HUES48 (cell line): ENCODE measurements at regions not wholly inside any gene's neighbourhood (a gene's known extent, or its start where the extent isn't known, plus 50 kb on each side); places are given as distances from the start of the nearest gene placed in this dataset.

Source experiments
- H3K27ac ChIP-seq: one replicate; pipeline ENCODE4 v1.7.0; 2013; ENCODE audit warnings: low read depth, low read length, inconsistent platforms
- H3K27me3 ChIP-seq: 2 replicates; pipeline ENCODE4 v1.6.1; 2013; ENCODE audit warnings: mild to moderate bottlenecking, low read length; ENCODE audit not compliant: control insufficient read depth, insufficient read depth
- H3K36me3 ChIP-seq: 2 replicates; pipeline ENCODE4 v1.6.1; 2013; ENCODE audit warnings: low read length; ENCODE audit not compliant: control insufficient read depth, insufficient read depth
- H3K4me1 ChIP-seq: 2 replicates; pipeline ENCODE4 v1.6.1; 2013; ENCODE audit warnings: mild to moderate bottlenecking, low read length; ENCODE audit not compliant: control insufficient read depth, insufficient read depth
- H3K4me3 ChIP-seq: 2 replicates; pipeline ENCODE4 v1.5.1; 2013; ENCODE audit warnings: mild to moderate bottlenecking, low read depth, low read length
- H3K9ac ChIP-seq: 2 replicates; pipeline ENCODE4 v1.6.1; 2013; ENCODE audit warnings: mild to moderate bottlenecking, low read depth, low read length, moderate library complexity
- H3K9me3 ChIP-seq: 2 replicates; pipeline ENCODE4 v1.6.1; 2013; ENCODE audit warnings: low read length; ENCODE audit not compliant: control insufficient read depth, insufficient read depth

DNA sequence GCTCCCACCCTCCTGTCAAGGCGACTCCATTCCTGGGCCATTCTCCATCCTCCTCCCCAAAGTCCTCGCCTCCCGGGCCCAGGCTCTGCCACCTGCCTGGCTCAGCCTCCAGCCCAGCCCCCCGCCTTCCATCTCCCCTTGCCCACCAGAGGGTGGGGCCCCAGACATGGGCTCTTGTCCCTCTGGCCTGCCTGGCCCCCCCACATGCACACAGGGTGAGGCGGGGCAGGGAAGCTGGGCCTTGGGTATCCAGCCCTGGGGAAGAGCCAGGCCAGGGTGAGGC is 95.2 kb downstream of the YTHDF1 start:
- Histone ChIP-seq H3K4me3 (no peak overlapping the region), H3K36me3 (no peaks in the 10 kb centered on the region), H3K4me1 (no peaks in the 10 kb centered on the region), H3K27ac (no peak overlapping the region), H3K27me3 (peaks cover 6% of the 10 kb centered on the region; the same call in 1 of the 2 replicates), H3K9ac (no peak overlapping the region), H3K9me3 (no peaks in the 10 kb centered on the region)

DNA sequence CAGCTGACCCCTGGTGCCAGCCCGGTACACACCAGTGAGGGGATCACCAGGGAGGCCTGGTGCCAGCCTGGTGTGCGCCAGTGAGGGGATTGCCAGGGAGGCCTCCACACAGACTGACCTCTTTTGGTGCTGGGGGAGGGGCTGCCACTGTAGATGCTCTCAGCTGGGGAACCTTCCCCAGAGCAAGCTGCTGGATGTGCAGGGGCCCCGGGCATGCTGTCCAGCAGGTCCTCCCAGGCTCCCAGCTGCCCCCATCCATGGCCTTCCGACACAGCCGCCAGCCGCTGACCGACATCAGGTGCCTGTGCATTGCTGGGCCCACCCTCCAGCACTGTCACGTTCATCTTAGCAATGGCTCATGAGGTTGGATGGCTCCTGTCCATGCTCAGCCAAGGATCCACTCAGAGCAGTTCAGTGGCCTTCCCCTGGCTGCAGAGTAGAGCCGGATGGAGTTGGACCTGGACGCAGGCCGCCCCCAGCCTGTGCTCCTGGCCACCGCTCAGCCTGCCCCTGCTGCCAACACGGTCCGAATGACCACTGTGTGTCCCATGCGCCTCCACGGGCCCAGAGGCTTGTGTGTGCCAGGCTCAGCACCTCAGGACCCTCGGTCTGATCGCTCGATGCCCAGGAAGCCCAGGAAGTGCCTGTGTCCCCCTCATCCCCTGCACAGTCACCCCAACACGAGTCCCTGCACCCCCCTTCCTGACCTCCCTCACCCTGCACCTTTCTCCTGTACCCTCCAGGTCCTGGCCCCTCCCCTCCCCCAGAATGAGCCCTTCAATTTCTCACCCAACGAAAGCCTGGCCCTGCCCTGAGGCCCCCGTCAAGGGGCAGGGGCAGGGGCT is 95.7 kb downstream of the YTHDF1 start:
- Histone ChIP-seq H3K4me1 (no peaks in the 10 kb centered on the region), H3K4me3 (no peak overlapping the region), H3K36me3 (no peaks in the 10 kb centered on the region), H3K9ac (no peak overlapping the region), H3K27ac (no peak overlapping the region), H3K27me3 (peaks cover 9% of the 10 kb centered on the region; the same call in 1 of the 2 replicates), H3K9me3 (no peaks in the 10 kb centered on the region)

DNA sequence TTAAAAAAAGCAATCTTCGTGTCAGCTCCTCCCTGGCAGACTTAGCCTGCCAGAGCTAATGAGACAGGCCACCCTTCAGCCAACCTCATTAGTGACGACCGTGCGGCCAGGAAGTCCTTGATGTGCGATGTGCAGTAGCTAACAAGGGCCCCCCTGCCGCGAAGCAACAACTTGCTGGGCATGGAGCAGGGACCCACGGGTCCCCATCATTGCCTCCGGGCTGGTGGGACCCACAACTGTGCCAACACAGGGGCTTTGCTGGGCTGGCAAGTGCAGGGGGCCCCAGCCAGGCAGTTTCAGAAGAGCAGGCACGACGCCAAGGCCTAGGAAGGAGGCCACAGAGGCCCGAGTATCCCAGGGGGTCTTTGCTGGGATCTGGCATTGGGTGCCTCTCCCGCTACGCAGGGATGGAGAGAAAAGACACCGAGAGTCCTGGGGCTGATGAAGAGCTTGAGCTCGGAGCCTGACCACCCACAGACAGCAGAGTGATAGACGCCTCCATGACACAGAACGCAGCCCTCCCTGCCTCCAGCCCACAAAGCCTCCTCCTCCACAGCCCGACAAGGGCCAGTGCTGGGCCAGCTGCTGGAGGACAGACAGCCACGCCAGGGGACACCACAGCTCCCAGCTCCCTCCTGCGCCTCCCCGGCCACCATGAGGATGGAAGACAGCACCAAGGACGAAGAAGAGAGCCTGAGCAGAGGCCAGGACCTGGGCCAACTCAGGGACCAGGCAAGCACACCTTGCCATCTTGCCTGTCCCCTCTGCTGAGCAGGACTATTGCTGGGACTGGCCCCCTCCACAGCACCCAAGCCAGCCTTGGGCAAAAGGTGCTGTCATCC is 96.6 kb downstream of the YTHDF1 start:
- Histone ChIP-seq H3K4me3 (no peak overlapping the region), H3K36me3 (no peaks in the 10 kb centered on the region), H3K27me3 (peaks cover 9% of the 10 kb centered on the region; the same call in 1 of the 2 replicates), H3K9ac (no peak overlapping the region), H3K27ac (no peak overlapping the region), H3K9me3 (no peaks in the 10 kb centered on the region), H3K4me1 (no peaks in the 10 kb centered on the region)

DNA sequence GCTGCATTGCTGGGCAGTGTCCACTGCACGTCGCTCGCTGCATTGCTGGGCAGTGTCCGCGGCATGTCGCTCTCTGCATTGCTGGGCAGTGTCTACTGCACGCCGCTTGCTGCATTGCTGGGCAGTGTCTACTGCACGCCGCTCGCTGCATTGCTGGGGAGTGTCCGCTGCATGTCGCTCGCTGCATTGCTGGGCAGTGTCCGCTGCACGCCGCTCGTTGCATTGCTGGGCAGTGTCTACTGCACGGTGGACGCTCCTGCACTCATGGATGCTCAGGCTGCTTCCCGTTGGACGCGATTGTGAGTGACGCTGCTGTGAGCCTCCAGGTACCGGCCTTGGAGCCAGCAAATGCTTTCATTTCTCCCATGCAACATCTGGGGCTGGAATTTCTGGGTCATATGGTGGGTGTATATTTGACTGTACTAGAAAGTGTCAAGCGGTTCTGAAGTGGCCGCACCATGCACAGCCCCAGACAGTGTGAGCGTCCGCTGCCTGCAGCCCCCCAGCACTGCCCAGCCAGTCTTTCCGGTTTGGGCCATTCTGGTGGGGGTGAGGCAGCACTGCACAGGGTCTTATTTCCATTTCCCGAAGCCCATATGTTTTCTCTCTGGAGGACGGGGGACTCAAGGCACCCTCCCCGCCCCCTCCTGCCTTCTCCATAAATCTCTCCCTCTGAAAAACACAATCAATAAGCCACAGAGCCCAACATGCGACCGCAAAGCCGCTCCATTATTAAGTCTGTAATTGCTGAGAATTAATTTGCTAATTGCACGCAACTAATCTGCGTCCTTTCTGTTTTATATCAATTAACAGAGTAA is 97.4 kb downstream of the YTHDF1 start:
- Histone ChIP-seq H3K4me1 (no peaks in the 10 kb centered on the region), H3K4me3 (no peak overlapping the region), H3K36me3 (no peaks in the 10 kb centered on the region), H3K9me3 (no peaks in the 10 kb centered on the region), H3K9ac (no peak overlapping the region), H3K27ac (no peak overlapping the region), H3K27me3 (peaks cover 9% of the 10 kb centered on the region; the same call in 1 of the 2 replicates)

DNA sequence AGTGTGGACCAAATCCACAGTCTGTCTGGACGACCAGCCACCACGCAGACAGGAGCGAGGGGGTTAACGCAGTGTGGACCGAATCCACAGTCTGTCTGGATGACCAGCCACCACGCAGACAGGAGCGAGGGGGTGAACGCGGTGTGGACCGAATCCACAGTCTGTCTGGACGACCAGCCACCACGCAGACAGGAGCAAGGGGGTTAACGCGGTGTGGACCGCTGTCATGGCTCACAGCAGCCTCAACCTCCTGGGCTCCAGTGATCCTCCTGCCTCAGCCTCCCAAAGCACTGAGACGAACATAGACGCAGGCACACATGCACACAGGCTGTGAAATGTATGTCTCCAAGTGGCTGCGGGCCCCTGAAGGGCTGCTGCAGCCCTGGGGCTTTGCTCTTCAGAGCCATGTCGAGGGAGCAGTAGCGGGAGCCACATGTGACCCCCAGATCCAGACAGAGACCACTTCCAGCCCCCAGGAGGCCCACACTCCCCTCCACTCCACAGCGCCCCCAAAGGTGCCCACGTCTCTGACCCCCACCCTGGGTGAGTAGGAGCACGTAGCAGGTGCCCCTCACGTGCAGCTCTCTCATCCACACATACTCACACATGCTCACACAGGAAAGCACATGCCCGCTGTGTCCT is 98.1 kb downstream of the YTHDF1 start:
- Histone ChIP-seq H3K27ac (no peak overlapping the region), H3K27me3 (peaks cover 9% of the 10 kb centered on the region; the same call in 1 of the 2 replicates), H3K9ac (no peak overlapping the region), H3K4me3 (no peak overlapping the region), H3K9me3 (no peaks in the 10 kb centered on the region), H3K4me1 (no peaks in the 10 kb centered on the region), H3K36me3 (no peaks in the 10 kb centered on the region)

DNA sequence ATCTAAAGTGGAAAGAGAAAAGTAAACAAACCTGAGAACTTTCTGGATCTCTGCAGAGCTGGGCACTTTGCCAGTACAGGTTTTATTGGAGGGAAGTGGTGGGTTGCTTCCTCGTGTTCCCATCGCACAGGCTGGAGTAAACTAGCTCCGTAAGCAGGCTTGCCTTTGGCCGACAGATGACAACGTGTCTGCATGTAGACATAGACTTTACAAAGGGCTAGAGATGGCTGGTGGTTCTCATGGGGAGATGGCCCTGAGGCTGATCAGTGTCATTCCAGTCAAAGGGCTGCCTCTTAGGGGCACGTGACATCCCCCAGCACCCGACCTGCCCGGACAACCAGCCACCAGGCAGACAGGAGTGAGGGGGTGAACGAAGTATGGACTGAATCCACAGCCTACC is 98.8 kb downstream of the YTHDF1 start:
- H3K27ac ChIP-seq = no peak overlapping the region
- no peak overlapping the region for H3K4me3 ChIP-seq
- H3K27me3 ChIP-seq = peaks cover 9% of the 10 kb centered on the region

DNA sequence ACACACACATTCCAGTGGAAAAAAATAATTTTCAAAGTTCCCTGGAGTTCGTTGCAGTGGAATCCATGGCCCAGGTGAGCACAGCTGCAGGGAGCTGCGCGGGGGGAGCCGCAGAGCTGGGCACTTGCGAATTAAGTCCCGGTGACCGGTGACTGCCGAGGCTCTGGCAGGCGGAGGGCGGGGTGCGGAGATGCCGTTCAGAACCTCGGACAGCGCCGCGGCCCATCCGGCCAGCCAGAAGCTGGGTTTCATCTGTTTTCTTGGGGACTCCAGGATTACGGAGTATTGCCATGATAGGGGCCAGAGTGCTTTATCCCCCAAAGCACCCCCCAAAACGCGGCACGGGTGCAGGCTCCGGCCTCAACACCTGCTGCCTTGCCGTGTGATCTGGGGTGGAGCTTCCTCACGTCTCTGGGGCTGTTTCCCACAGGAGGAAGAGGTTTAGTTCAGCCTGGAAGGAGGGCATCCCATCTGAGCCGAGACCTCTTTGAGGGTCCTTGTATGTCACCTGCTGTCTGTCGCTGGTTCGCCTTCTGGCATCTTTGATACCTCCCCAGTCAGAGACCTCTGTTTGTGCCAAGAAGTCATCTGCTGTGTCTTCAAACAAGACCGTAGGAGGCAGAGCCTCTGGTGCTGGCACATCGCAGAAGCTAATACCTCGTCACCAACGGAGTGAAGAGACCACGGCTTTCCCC is 99.4 kb downstream of the YTHDF1 start:
- Histone ChIP-seq H3K9ac (no peak overlapping the region), H3K9me3 (no peaks in the 10 kb centered on the region), H3K4me1 (no peaks in the 10 kb centered on the region), H3K27ac (no peak overlapping the region), H3K4me3 (no peak overlapping the region), H3K27me3 (peaks cover 9% of the 10 kb centered on the region), H3K36me3 (no peaks in the 10 kb centered on the region)

More for the DNA sequence above, 98.8 kb downstream of the YTHDF1 start:
- Histone ChIP-seq H3K9me3 (no peaks in the 10 kb centered on the region), H3K36me3 (no peaks in the 10 kb centered on the region), H3K9ac (no peak overlapping the region), H3K4me1 (no peaks in the 10 kb centered on the region)

DNA sequence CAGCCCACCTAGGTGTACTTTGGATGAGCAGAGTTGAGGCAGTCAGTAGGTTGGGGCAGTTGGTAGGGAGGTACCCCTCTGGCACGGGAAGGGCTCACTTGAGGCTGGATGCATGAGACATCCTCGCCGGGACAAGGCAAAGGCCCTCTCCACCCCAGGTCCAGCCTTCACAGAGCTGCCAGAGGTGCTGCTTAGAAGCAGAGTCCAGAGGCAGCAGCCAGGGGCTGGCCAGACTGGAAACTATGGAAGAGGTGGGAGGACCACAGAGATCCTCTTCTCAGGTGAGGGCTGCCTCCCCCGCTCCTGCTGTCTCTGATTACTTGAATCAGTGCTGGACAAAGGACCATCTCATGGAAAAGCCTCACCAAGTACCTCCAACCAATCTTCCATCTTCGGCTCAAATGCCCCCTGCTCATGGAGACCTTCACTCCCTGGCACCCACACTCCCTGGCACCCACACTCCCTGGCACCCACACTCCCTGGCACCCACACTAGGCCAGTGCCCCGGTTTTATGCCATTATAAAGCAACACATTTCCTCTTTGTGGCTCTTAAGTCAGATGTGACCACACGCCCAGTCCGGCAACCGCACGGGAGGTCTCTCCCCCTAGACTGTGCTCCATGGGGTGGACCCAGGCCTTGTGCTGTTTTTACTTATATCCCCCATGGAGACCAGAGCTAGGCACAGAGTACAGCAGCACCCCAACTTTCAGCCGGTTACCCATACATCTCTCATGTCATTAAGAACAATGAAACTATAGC is 100.1 kb downstream of the YTHDF1 start:
- H3K9ac ChIP-seq = no peak overlapping the region

DNA sequence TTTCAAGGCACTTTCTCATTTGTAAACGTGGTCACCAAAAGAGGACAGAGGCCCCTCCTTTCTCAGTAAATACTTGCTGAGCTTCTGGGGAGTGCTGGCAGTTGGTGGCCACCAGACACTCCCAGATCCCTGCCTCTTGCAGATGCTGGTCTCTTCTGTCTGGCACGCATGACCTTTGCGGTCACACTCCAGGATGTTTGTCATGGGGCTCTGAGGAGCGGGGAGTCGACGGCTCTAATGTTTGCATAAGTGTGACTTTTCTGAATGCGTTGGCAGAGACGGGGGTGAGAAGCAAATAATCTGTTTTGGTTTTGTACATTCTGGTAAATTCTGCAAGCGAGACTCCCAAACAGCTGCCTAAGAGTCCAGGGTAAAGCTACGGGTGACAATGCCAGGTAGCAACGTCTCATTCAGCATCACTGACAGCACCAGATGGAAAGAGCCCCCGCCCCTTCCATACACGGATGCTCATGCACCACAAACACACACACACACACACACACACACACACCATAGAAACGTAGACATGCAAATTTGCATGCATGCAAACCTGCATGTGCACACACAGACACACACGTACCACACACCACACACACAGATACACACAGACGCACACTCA is 101.1 kb downstream of the YTHDF1 start:
- Histone ChIP-seq H3K9me3 (no peaks in the 10 kb centered on the region), H3K4me1 (no peaks in the 10 kb centered on the region), H3K4me3 (no peak overlapping the region), H3K9ac (no peak overlapping the region), H3K27me3 (peaks cover 9% of the 10 kb centered on the region), H3K27ac (no peak overlapping the region), H3K36me3 (no peaks in the 10 kb centered on the region)

More for the DNA sequence above, 100.1 kb downstream of the YTHDF1 start:
- no peaks in the 10 kb centered on the region for H3K4me1 ChIP-seq
- H3K27ac ChIP-seq = no peak overlapping the region
- H3K9me3 ChIP-seq = no peaks in the 10 kb centered on the region
- H3K27me3 ChIP-seq = peaks cover 9% of the 10 kb centered on the region
- no peaks in the 10 kb centered on the region for H3K36me3 ChIP-seq
- H3K4me3 ChIP-seq = no peak overlapping the region
